Naive B cell (primary cell): ENCODE measurements at regions not wholly inside any gene's neighbourhood (a gene's known extent, or its start where the extent isn't known, plus 50 kb on each side); places are given as distances from the start of the nearest gene placed in this dataset.

Source experiments
- ATAC-seq, 2 donors: fragments of 150-1000 bp; cut with Tn5 transposase; 2 replicates each; pipeline ENCODE4 v1.10.0; 2021; ENCODE audit warnings: low read depth in 2 of 2, mild to moderate bottlenecking in 2 of 2, moderate library complexity in 2 of 2
- DNase-seq: peaks from one replicate; pipeline ENCODE4 v3.0.0; 2022
- H3K27ac Mint-ChIP-seq, 6 donors: one replicate each; pipeline ENCODE4 v1.8.0; 2020 to 2022; ENCODE audit warnings: mild to moderate bottlenecking in 6 of 6, mixed read lengths in 6 of 6, moderate library complexity in 5 of 6, inconsistent platforms in 2 of 6
- H3K27me3 Mint-ChIP-seq, 3 donors: one replicate each; pipeline ENCODE4 v1.8.0; 2021 to 2022; ENCODE audit warnings: mixed read lengths in 3 of 3, mild to moderate bottlenecking in 1 of 3
- H3K36me3 Mint-ChIP-seq, 2 donors: one replicate each; pipeline ENCODE4 v1.8.0; 2020 to 2022; ENCODE audit warnings: mixed read lengths in 2 of 2, inconsistent platforms in 1 of 2, mild to moderate bottlenecking in 1 of 2
- H3K4me1 Mint-ChIP-seq, 3 donors: one replicate each; pipeline ENCODE4 v1.8.0; 2020 to 2022; ENCODE audit warnings: mixed read lengths in 3 of 3, inconsistent platforms in 1 of 3, mild to moderate bottlenecking in 1 of 3, moderate library complexity in 1 of 3
- H3K4me3 Mint-ChIP-seq, 8 donors: one replicate each; pipeline ENCODE4 v1.8.0; 2020 to 2022; ENCODE audit warnings: mild to moderate bottlenecking in 8 of 8, mixed read lengths in 8 of 8, moderate library complexity in 8 of 8, inconsistent platforms in 2 of 8
- H3K9me3 Mint-ChIP-seq, 7 donors: one replicate each; pipeline ENCODE4 v1.8.0; 2020 to 2022; ENCODE audit warnings: mixed read lengths in 7 of 7, mild to moderate bottlenecking in 5 of 7, inconsistent platforms in 2 of 7, moderate library complexity in 1 of 7

- no peak overlapping the region for H3K4me3 Mint-ChIP-seq
- H3K27me3 Mint-ChIP-seq: no peaks in the 10 kb centered on the region
- DNase-seq (no peak), ATAC-seq (no peak)
- H3K27ac Mint-ChIP-seq: no peak overlapping the region
- H3K9me3 Mint-ChIP-seq: no peaks in the 10 kb centered on the region
- no peaks in the 10 kb centered on the region for H3K36me3 Mint-ChIP-seq
- H3K4me1 Mint-ChIP-seq: peaks cover 0 to 4% (median 2%) of the 10 kb centered on the region in 3 donors
Observed at GRCh38 chr19:16026131-16026530, 50.2 kb upstream of the TPM4 start.
